BJ (cell line): ENCODE measurements at regions not wholly inside any gene's neighbourhood (a gene's known extent, or its start where the extent isn't known, plus 50 kb on each side); places are given as distances from the start of the nearest gene placed in this dataset.

Experiments
- CTCF ChIA-PET: fragments of 350-600 bp; formaldehyde crosslinking; extraction: SDS; loops from one replicate; lab custom pipeline; 2021; ENCODE audit warnings: antibody characterized with exemption, inconsistent platforms; lab: Yijun Ruan, JAX
- POLR2A ChIA-PET: fragments of 300-600 bp; sonication (Branson Sonifier 250); formaldehyde crosslinking; extraction: SDS; loops from one replicate; lab custom pipeline; 2021; ENCODE audit warnings: antibody characterized with exemption; lab: Charles Lee
- DNase-seq: peaks from one replicate; pipeline ENCODE4 v3.0.0-alpha.2; 2011; ENCODE audit warnings: low read depth
- H3K27me3 ChIP-seq: 2 replicates; pipeline ENCODE4 v1.6.0; 2011; ENCODE audit warnings: low read length; ENCODE audit not compliant: control insufficient read depth, insufficient read depth
- H3K36me3 ChIP-seq: 2 replicates; pipeline ENCODE4 v1.5.1; 2011; ENCODE audit warnings: low read length; ENCODE audit not compliant: control insufficient read depth, insufficient read depth
- H3K4me3 ChIP-seq: 2 replicates; pipeline ENCODE4 v1.5.1; 2011; ENCODE audit warnings: low read depth, mild to moderate bottlenecking, control low read depth, low read length
- CTCF ChIP-seq: IDR thresholded peaks from 2 replicates; pipeline ENCODE4 v1.5.1; 2011; ENCODE audit warnings: low read depth, mild to moderate bottlenecking, control low read depth, inconsistent platforms, low read length, moderate library complexity; ENCODE audit not compliant: insufficient read depth

- no peaks in the 10 kb centered on the region for H3K36me3 ChIP-seq
- ChIA-PET CTCF (no interaction called here), POLR2A (no interaction called here)
- no peak for DNase-seq
- H3K4me3 ChIP-seq: no peak overlapping the region
- no peaks in the 10 kb centered on the region for H3K27me3 ChIP-seq
- TF ChIP-seq CTCF: no peak
Observed at GRCh38 chr6:159499034-159499433, 194.0 kb downstream of the SOD2 start.

GRCh38 chr6:159494586-159494972 is 198.5 kb downstream of the SOD2 start:
- DNase-seq: no peak
- TF ChIP-seq CTCF: no peak
- ChIA-PET POLR2A (no interaction called here), CTCF (no interaction called here)
- H3K4me3 ChIP-seq: no peak overlapping the region
- H3K36me3 ChIP-seq: no peaks in the 10 kb centered on the region
- H3K27me3 ChIP-seq: no peaks in the 10 kb centered on the region

GRCh38 chr6:159493898-159494585 is 199.0 kb downstream of the SOD2 start:
- POLR2A ChIA-PET: no interaction called here
- CTCF ChIA-PET: no interaction called here
- Histone ChIP-seq H3K27me3 (no peaks in the 10 kb centered on the region), H3K4me3 (no peak overlapping the region), H3K36me3 (no peaks in the 10 kb centered on the region)
- no peak for TF ChIP-seq CTCF
- DNase-seq: no peak

- CTCF ChIA-PET: no interaction called here
- no peaks in the 10 kb centered on the region for H3K27me3 ChIP-seq
- no peak for DNase-seq
- no peaks in the 10 kb centered on the region for H3K36me3 ChIP-seq
- H3K4me3 ChIP-seq: no peak overlapping the region
- POLR2A ChIA-PET: no interaction called here
- TF ChIP-seq CTCF: no peak
Observed at GRCh38 chr6:159493231-159493897, 199.7 kb downstream of the SOD2 start.

GRCh38 chr6:159490298-159490937 is 202.6 kb downstream of the SOD2 start:
- DNase-seq: no peak
- no peak for TF ChIP-seq CTCF
- ChIA-PET POLR2A (no interaction called here), CTCF (no interaction called here)
- H3K4me3 ChIP-seq: no peak overlapping the region
- H3K27me3 ChIP-seq: no peaks in the 10 kb centered on the region
- H3K36me3 ChIP-seq: no peaks in the 10 kb centered on the region
